Neural crest cell (in vitro differentiated cells): ENCODE measurements at regions not wholly inside any gene's neighbourhood (a gene's known extent, or its start where the extent isn't known, plus 50 kb on each side); places are given as distances from the start of the nearest gene placed in this dataset.
A peak's percentile ranks its signal among the peaks of the same experiment; 100 is the strongest.

Experiments used
- DNase-seq: peaks from one replicate; pipeline ENCODE4 v3.0.0; 2021; ENCODE audit warnings: low read depth, mixed read lengths, low spot score
- H3K27ac Mint-ChIP-seq: one replicate; pipeline ENCODE4 v1.8.0; 2021; ENCODE audit warnings: mild to moderate bottlenecking, mixed read lengths; ENCODE audit not compliant: unreplicated experiment
- H3K27me3 Mint-ChIP-seq: 2 replicates; pipeline ENCODE4 v1.8.0; 2021; ENCODE audit warnings: low read depth, mild to moderate bottlenecking, mixed read lengths
- H3K36me3 Mint-ChIP-seq: 2 replicates; pipeline ENCODE4 v1.8.0; 2021; ENCODE audit warnings: low read depth, mild to moderate bottlenecking, mixed read lengths
- H3K4me1 Mint-ChIP-seq: 2 replicates; pipeline ENCODE4 v1.8.0; 2021; ENCODE audit warnings: mixed read lengths
- H3K4me3 Mint-ChIP-seq: one replicate; pipeline ENCODE4 v1.8.0; 2021; ENCODE audit warnings: mild to moderate bottlenecking, mixed read lengths
- H3K9me3 Mint-ChIP-seq: 2 replicates; pipeline ENCODE4 v1.8.0; 2021; ENCODE audit warnings: mixed read lengths
- TF ChIP-seq, protein P1 (sequence below): fragments of 200-600 bp; sonication (generic); conservative IDR thresholded peaks from 2 replicates; pipeline ENCODE4 v1.5.0; 2021; ENCODE audit warnings: antibody characterized with exemption, mild to moderate bottlenecking

- Mint-ChIP-seq H3K27ac (no peak overlapping the region), H3K36me3 (peaks cover 5% of the 10 kb centered on the region), H3K4me1 (peaks cover 13% of the 10 kb centered on the region), H3K9me3 (peaks cover 8% of the 10 kb centered on the region), H3K4me3 (no peak overlapping the region), H3K27me3 (no peaks in the 10 kb centered on the region)
- TF ChIP-seq, protein P1, sequence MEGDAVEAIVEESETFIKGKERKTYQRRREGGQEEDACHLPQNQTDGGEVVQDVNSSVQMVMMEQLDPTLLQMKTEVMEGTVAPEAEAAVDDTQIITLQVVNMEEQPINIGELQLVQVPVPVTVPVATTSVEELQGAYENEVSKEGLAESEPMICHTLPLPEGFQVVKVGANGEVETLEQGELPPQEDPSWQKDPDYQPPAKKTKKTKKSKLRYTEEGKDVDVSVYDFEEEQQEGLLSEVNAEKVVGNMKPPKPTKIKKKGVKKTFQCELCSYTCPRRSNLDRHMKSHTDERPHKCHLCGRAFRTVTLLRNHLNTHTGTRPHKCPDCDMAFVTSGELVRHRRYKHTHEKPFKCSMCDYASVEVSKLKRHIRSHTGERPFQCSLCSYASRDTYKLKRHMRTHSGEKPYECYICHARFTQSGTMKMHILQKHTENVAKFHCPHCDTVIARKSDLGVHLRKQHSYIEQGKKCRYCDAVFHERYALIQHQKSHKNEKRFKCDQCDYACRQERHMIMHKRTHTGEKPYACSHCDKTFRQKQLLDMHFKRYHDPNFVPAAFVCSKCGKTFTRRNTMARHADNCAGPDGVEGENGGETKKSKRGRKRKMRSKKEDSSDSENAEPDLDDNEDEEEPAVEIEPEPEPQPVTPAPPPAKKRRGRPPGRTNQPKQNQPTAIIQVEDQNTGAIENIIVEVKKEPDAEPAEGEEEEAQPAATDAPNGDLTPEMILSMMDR = no peak
- DNase-seq = no peak
Observed at GRCh38 chr9:106314476-106314875, 548.5 kb upstream of the ZNF462 start.

GRCh38 chr9:106321394-106322180 is 541.4 kb upstream of the ZNF462 start:
- DNase-seq = no peak
- no peak overlapping the region for H3K27ac Mint-ChIP-seq
- no peaks in the 10 kb centered on the region for H3K9me3 Mint-ChIP-seq
- peaks cover 56% of the 10 kb centered on the region for H3K4me1 Mint-ChIP-seq
- no peaks in the 10 kb centered on the region for H3K27me3 Mint-ChIP-seq
- TF ChIP-seq, protein P1 = no peak
- no peaks in the 10 kb centered on the region for H3K36me3 Mint-ChIP-seq
- no peak overlapping the region for H3K4me3 Mint-ChIP-seq

- Mint-ChIP-seq H3K9me3 (no peaks in the 10 kb centered on the region), H3K27me3 (no peaks in the 10 kb centered on the region), H3K4me1 (peaks cover 60% of the 10 kb centered on the region), H3K36me3 (no peaks in the 10 kb centered on the region), H3K4me3 (no peak overlapping the region), H3K27ac (no peak overlapping the region)
- TF ChIP-seq, protein P1 = no peak
- DNase-seq = no peak
Observed at GRCh38 chr9:106322706-106323245, 540.2 kb upstream of the ZNF462 start.

- Mint-ChIP-seq H3K27ac (peak overlapping the region; percentile 2), H3K4me1 (peaks cover 56% of the 10 kb centered on the region), H3K36me3 (no peaks in the 10 kb centered on the region), H3K27me3 (no peaks in the 10 kb centered on the region), H3K4me3 (peak overlapping the region; percentile 61), H3K9me3 (no peaks in the 10 kb centered on the region)
- DNase-seq = no peak
- TF ChIP-seq, protein P1 = no peak
Observed at GRCh38 chr9:106324053-106324585, 538.8 kb upstream of the ZNF462 start.

GRCh38 chr9:106324591-106325280 is 538.2 kb upstream of the ZNF462 start:
- H3K9me3 Mint-ChIP-seq = no peaks in the 10 kb centered on the region
- H3K4me1 Mint-ChIP-seq = peaks cover 56% of the 10 kb centered on the region
- H3K4me3 Mint-ChIP-seq = peak overlapping the region; percentile 61
- peak; percentile 4 for DNase-seq
- TF ChIP-seq, protein P1 = no peak
- no peaks in the 10 kb centered on the region for H3K27me3 Mint-ChIP-seq
- H3K36me3 Mint-ChIP-seq = no peaks in the 10 kb centered on the region
- peak overlapping the region; percentile 63 for H3K27ac Mint-ChIP-seq
